ENCODE measurements at regions not wholly inside any gene's neighbourhood (a gene's known extent, or its start where the extent isn't known, plus 50 kb on each side); places are given as distances from the start of the nearest gene placed in this dataset.
"Not testable (repeated sequence)": the region's sequence is repeated elsewhere in the genome, so short reads cannot be mapped to it uniquely, and the experiment has no call there.

- TF ChIP-seq POLR2A (IDR thresholded peaks at IDR 0.05; ENCODE audit: low read length); GATA1 (IDR thresholded peaks at IDR 0.05; ENCODE audit: low read depth, low read length): not testable (repeated sequence)
These were observed 227.4 kb upstream of the VLDLR start for GRCh38 chr9:2394087-2394741.
